SK-N-SH (cell line): ENCODE measurements at regions not wholly inside any gene's neighbourhood (a gene's known extent, or its start where the extent isn't known, plus 50 kb on each side); places are given as distances from the start of the nearest gene placed in this dataset.

Experiments used
- CTCF ChIA-PET: fragments of 300-600, 350-600 bp; formaldehyde crosslinking; extraction: SDS; loops from one replicate; lab custom pipeline; 2021; lab: Yijun Ruan, JAX
- POLR2A ChIA-PET: fragments of 350-600 bp; sonication (Branson Sonifier 250); formaldehyde crosslinking; extraction: SDS; loops from one replicate; lab custom pipeline; 2020; ENCODE audit warnings: antibody characterized with exemption, inconsistent platforms; lab: Yijun Ruan, JAX
- DNase-seq: peaks from one replicate; pipeline ENCODE4 v3.0.0; 2012
- H2AFZ ChIP-seq: fragments of 200-600 bp; sonication (generic); 2 replicates; pipeline ENCODE4 v1.8.1; 2016; ENCODE audit warnings: antibody characterized with exemption, mild to moderate bottlenecking, low read depth
- H3F3A ChIP-seq: fragments of 200-600 bp; sonication (generic); replicated peaks from 2 replicates; pipeline ENCODE3; 2016; ENCODE audit warnings: antibody characterized with exemption, mild to moderate bottlenecking; ENCODE audit not compliant: insufficient read depth
- H3K27ac ChIP-seq, 2 experiments: fragments of 200-500 bp in 1 of 2; fragments of 200-600 bp in 1 of 2; sonication (Bioruptor generic) in 1 of 2; sonication (generic), shearing (Covaris generic) in 1 of 2; 2 replicates each; pipeline versions ENCODE4 v1.5.1 to v1.6.1; 2014 to 2016; ENCODE audit warnings: low read depth in 2 of 2, inconsistent platforms in 1 of 2, low read length in 1 of 2, mild to moderate bottlenecking in 1 of 2, mixed read lengths in 1 of 2
- H3K27me3 ChIP-seq: fragments of 200-600 bp; sonication (generic), shearing (Covaris generic); 2 replicates; pipeline ENCODE4 v1.6.1; 2016; ENCODE audit warnings: mixed run types; ENCODE audit not compliant: insufficient read depth
- H3K36me3 ChIP-seq, 2 experiments: fragments of 200-500 bp in 1 of 2; fragments of 200-600 bp in 1 of 2; sonication (Bioruptor generic) in 1 of 2; sonication (generic) in 1 of 2; replicated peaks in 1 of 2; 2 replicates each; pipeline versions ENCODE3 to v1.5.1; 2014 to 2016; ENCODE audit warnings: low read length in 1 of 2, mild to moderate bottlenecking in 1 of 2; ENCODE audit not compliant: insufficient read depth in 2 of 2, control insufficient read depth in 1 of 2
- H3K4me1 ChIP-seq, 2 experiments: fragments of 200-500 bp in 1 of 2; fragments of 200-600 bp in 1 of 2; sonication (Bioruptor generic) in 1 of 2; sonication (generic), shearing (Covaris generic) in 1 of 2; 2 replicates each; pipeline versions ENCODE4 v1.5.1 to v1.6.1; 2014 to 2016; ENCODE audit warnings: low read depth in 1 of 2, low read length in 1 of 2, mixed run types in 1 of 2; ENCODE audit not compliant: insufficient read depth in 2 of 2, control insufficient read depth in 1 of 2
- H3K4me2 ChIP-seq: fragments of 200-600 bp; sonication (generic), shearing (Covaris generic); 2 replicates; pipeline ENCODE4 v1.6.1; 2017; ENCODE audit warnings: mixed run types
- H3K4me3 ChIP-seq, 2 experiments: fragments of 200-500 bp in 1 of 2; fragments of 200-600 bp in 1 of 2; sonication (Bioruptor generic) in 1 of 2; sonication (generic), shearing (Covaris generic) in 1 of 2; 2 replicates each; pipeline versions ENCODE4 v1.5.1 to v1.8.1; 2014 to 2016; ENCODE audit warnings: low read depth in 2 of 2, inconsistent platforms in 1 of 2, low read length in 1 of 2, mild to moderate bottlenecking in 1 of 2, mixed read lengths in 1 of 2, moderate library complexity in 1 of 2
- H3K79me2 ChIP-seq: fragments of 200-600 bp; sonication (generic); 2 replicates; pipeline ENCODE4 v1.8.1; 2017; ENCODE audit warnings: mild to moderate bottlenecking; ENCODE audit not compliant: insufficient read depth
- H3K9ac ChIP-seq: fragments of 200-600 bp; sonication (generic); 2 replicates; pipeline ENCODE4 v1.6.1; 2017; ENCODE audit warnings: mixed run types
- H3K9me2 ChIP-seq: fragments of 200-600 bp; sonication (generic); 2 replicates; pipeline ENCODE4 v1.6.1; 2017; ENCODE audit warnings: mixed run types
- H3K9me3 ChIP-seq: fragments of 200-600 bp; sonication (generic); 2 replicates; pipeline ENCODE4 v1.6.1; 2017; ENCODE audit warnings: mixed run types, mild to moderate bottlenecking, moderate library complexity
- H4K20me1 ChIP-seq: fragments of 200-600 bp; sonication (generic); 2 replicates; pipeline ENCODE4 v1.6.1; 2017; ENCODE audit warnings: mild to moderate bottlenecking, mixed run types; ENCODE audit not compliant: insufficient read depth
- ELF1 ChIP-seq: IDR thresholded peaks from 2 replicates; pipeline ENCODE4 v1.4.0; 2012
- EP300 ChIP-seq, 2 experiments: IDR thresholded peaks; 2 replicates each; pipeline versions ENCODE4 v1.4.0 to v1.6.1; 2012; ENCODE audit warnings: borderline replicate concordance in 1 of 2, low read depth in 1 of 2, low read length in 1 of 2
- EZH2phosphoT487 ChIP-seq: fragments of 200-600 bp; sonication (generic); IDR thresholded peaks from 2 replicates; pipeline ENCODE4 v1.6.1; 2017; ENCODE audit warnings: low read depth, mixed run types, mild to moderate bottlenecking, antibody characterized with exemption, moderate library complexity, borderline replicate concordance
- FOXJ3 ChIP-seq: sonication (generic); formaldehyde crosslinking; IDR thresholded peaks from 2 replicates; pipeline ENCODE4 v1.5.1; 2020; ENCODE audit warnings: mild to moderate bottlenecking, missing genetic modification reagents
- FOXM1 ChIP-seq: IDR thresholded peaks from 2 replicates; pipeline ENCODE4 v1.4.0; 2012; ENCODE audit warnings: low read depth, mild to moderate bottlenecking
- GATA2 ChIP-seq: sonication (generic); formaldehyde crosslinking; IDR thresholded peaks from 2 replicates; pipeline ENCODE4 v1.5.0; 2020; ENCODE audit warnings: mild to moderate bottlenecking, missing genetic modification reagents
- JUND ChIP-seq: IDR thresholded peaks from 2 replicates; pipeline ENCODE4 v1.4.0; 2012
- MXI1 ChIP-seq: IDR thresholded peaks from 2 replicates; pipeline ENCODE4 v1.6.1; 2012; ENCODE audit warnings: mild to moderate bottlenecking, low read depth, low read length, improper control_type of control experiment
- NFIC ChIP-seq: IDR thresholded peaks from 2 replicates; pipeline ENCODE4 v1.4.0; 2012; ENCODE audit warnings: borderline replicate concordance
- NRF1 ChIP-seq: IDR thresholded peaks from 2 replicates; pipeline ENCODE4 v1.6.1; 2012; ENCODE audit warnings: low read depth, mild to moderate bottlenecking, low read length
- PBX3 ChIP-seq: IDR thresholded peaks from 2 replicates; pipeline ENCODE4; 2012
- RXRA ChIP-seq: IDR thresholded peaks from 2 replicates; pipeline ENCODE4 v1.4.0; 2012; ENCODE audit warnings: low read depth, mild to moderate bottlenecking, borderline replicate concordance
- SMC3 ChIP-seq: IDR thresholded peaks from 2 replicates; pipeline ENCODE4 v1.6.1; 2012; ENCODE audit warnings: low read depth, low read length, improper control_type of control experiment
- TAF1 ChIP-seq: IDR thresholded peaks from 2 replicates; pipeline ENCODE4 v1.6.1; 2012; ENCODE audit warnings: low read depth, mild to moderate bottlenecking, low read length, moderate library complexity, borderline replicate concordance
- TEAD4 ChIP-seq: IDR thresholded peaks from 2 replicates; pipeline ENCODE4 v1.4.0; 2012; ENCODE audit warnings: mild to moderate bottlenecking, borderline replicate concordance; ENCODE audit not compliant: insufficient read depth
- USF1 ChIP-seq: IDR thresholded peaks from 2 replicates; pipeline ENCODE4 v1.4.0; 2012; ENCODE audit warnings: low read depth, borderline replicate concordance
- YY1 ChIP-seq: IDR thresholded peaks from 2 replicates; pipeline ENCODE4 v1.4.0; 2012; ENCODE audit warnings: low read depth, mild to moderate bottlenecking
- WGBS: methylation state at CpG from one replicate; pipeline ENCODE4 v1.1.6; 2017; ENCODE audit warnings: low lambda C conversion rate; 5-methylcytosine and 5-hydroxymethylcytosine counted together
- TF ChIP-seq, protein P1 (sequence below): IDR thresholded peaks from 2 replicates; pipeline ENCODE4 v1.4.0; 2012; ENCODE audit warnings: low read depth, borderline replicate concordance
- TF ChIP-seq, protein P2 (sequence below): fragments of 150-350 bp; IDR thresholded peaks from 2 replicates; pipeline ENCODE4 v1.6.1; 2017; ENCODE audit warnings: antibody characterized with exemption, low read length, low read depth, borderline replicate concordance

GRCh38 chr2:189249901-189250300 is 70.3 kb upstream of the COL5A2 start:
- TF ChIP-seq, protein P1, sequence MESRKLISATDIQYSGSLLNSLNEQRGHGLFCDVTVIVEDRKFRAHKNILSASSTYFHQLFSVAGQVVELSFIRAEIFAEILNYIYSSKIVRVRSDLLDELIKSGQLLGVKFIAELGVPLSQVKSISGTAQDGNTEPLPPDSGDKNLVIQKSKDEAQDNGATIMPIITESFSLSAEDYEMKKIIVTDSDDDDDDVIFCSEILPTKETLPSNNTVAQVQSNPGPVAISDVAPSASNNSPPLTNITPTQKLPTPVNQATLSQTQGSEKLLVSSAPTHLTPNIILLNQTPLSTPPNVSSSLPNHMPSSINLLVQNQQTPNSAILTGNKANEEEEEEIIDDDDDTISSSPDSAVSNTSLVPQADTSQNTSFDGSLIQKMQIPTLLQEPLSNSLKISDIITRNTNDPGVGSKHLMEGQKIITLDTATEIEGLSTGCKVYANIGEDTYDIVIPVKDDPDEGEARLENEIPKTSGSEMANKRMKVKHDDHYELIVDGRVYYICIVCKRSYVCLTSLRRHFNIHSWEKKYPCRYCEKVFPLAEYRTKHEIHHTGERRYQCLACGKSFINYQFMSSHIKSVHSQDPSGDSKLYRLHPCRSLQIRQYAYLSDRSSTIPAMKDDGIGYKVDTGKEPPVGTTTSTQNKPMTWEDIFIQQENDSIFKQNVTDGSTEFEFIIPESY, result no peak
- TF ChIP-seq USF1 (no peak), RXRA (no peak), NFIC (no peak), EZH2phosphoT487 (no peak), TEAD4 (no peak), PBX3 (no peak), FOXJ3 (no peak), ELF1 (no peak), JUND (no peak), NRF1 (no peak), EP300 (IDR thresholded peaks at IDR 0.05; ENCODE audit: borderline replicate concordance in 1 of 2, low read depth in 1 of 2, low read length in 1 of 2) (no peak), FOXM1 (no peak), SMC3 (no peak), TAF1 (no peak), GATA2 (CRISPR knock-in tag) (no peak), YY1 (no peak), MXI1 (no peak)
- TF ChIP-seq, protein P2, sequence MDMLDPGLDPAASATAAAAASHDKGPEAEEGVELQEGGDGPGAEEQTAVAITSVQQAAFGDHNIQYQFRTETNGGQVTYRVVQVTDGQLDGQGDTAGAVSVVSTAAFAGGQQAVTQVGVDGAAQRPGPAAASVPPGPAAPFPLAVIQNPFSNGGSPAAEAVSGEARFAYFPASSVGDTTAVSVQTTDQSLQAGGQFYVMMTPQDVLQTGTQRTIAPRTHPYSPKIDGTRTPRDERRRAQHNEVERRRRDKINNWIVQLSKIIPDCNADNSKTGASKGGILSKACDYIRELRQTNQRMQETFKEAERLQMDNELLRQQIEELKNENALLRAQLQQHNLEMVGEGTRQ, result no peak
- H3K9me3 ChIP-seq, result no peaks in the 10 kb centered on the region; the same call in 1 of the 2 replicates
- no peak overlapping the region for H3K9ac ChIP-seq
- POLR2A ChIA-PET, result no interaction called here
- peaks cover 33% of the 10 kb centered on the region for H3F3A ChIP-seq
- CTCF ChIA-PET, result interaction anchor here (1.4 kb wide), 1 partner anchor 26 kb away, joined by 3 read pairs; no protein-coding TSS in a partner anchor
- H4K20me1 ChIP-seq, result no peaks in the 10 kb centered on the region
- H3K4me2 ChIP-seq, result no peak overlapping the region
- no peaks in the 10 kb centered on the region for H3K9me2 ChIP-seq
- H3K4me3 ChIP-seq, result no peak overlapping the region
- H3K27ac ChIP-seq, result peak overlapping the region in 1 of 2 experiments; percentile 47; a peak in 1 of 4 replicates
- no peak for DNase-seq
- H3K4me1 ChIP-seq, result peaks cover 13 to 38% of the 10 kb centered on the region in 2 experiments
- WGBS, result 98% methylated on average over 5 of the region's 5 CpGs
- no peaks in the 10 kb centered on the region for H3K27me3 ChIP-seq
- H3K79me2 ChIP-seq, result no peaks in the 10 kb centered on the region
- no peaks in the 10 kb centered on the region for H3K36me3 ChIP-seq
- no peak overlapping the region for H2AFZ ChIP-seq
